Colon (tissue), 2 donors: ENCODE measurements at regions not wholly inside any gene's neighbourhood (a gene's known extent, or its start where the extent isn't known, plus 50 kb on each side); places are given as distances from the start of the nearest gene placed in this dataset.

Experiments used
- FAIRE-seq: peaks from 2 replicates; lab custom pipeline; 2012; peaks lifted over from hg19 to GRCh38; lab: Jason Lieb, UNC
- donor health status: control.
- donor health status: control.

GRCh38 chr9:129383561-129384490 is 205.8 kb upstream of the IER5L start:
- no peak for FAIRE-seq

- FAIRE-seq, result no peak
These were observed 205.0 kb upstream of the IER5L start for GRCh38 chr9:129383019-129383560.

- no peak for FAIRE-seq
These were observed 204.4 kb upstream of the IER5L start for GRCh38 chr9:129382281-129383018.

DNA sequence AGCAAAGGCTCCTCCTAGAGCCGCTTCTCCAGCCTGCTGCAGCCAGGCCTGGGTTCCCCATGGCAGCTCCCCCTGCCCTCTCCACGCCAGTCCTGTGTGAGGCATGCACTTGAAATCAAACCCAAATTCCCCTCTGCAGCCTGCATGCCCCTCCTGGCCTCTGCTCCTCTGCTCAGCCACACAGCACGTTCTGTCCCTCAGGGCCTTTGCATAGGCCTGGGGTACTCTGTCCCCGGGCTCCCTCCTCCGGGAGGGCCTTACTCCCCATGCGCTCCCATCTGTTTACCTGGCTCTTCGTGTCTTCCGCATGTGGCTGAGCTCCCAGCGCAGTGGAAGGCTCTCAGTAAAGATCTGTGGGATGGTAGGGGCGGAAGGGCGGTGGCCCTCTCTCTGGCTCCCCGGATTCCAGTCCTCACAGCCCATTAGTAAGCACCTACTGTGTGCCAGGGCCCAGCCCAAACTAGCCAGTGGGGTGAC is 203.5 kb upstream of the IER5L start:
- FAIRE-seq, result no peak

GRCh38 chr9:129380961-129381401 is 202.9 kb upstream of the IER5L start:
- no peak for FAIRE-seq

- FAIRE-seq, result no peak
These were observed 201.8 kb upstream of the IER5L start for GRCh38 chr9:129379886-129380285.

DNA sequence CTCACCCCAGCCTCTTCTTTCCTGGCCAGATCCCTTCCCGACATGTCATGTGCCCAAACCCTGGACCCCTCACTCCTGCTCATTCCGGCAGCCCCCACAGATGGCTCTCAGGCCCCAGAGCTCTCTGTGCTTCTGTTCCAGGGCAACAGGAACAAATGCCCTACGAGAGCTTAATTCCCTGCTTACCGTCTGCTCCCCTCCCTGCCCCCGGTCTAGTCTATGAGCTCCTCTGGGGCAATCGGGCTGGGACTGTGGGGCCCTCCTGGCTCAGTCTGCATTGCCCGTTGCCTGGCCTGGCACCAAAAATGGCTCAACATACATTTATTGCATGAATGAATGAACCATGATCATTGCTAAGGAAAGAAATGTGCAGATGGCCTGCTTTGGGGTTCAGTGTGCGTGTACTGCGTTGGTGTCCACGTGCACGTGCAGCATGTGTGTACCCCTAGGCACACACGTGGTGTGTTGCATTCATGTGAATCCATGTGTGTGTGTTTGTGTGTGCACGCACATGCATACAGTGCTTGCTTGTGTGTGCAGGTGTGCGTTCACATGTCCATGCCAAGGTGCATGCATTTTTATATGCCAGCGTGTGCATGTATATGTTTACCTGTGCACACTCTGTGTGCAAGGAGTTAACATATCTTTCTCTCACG is 201.2 kb upstream of the IER5L start:
- FAIRE-seq, result no peak

DNA sequence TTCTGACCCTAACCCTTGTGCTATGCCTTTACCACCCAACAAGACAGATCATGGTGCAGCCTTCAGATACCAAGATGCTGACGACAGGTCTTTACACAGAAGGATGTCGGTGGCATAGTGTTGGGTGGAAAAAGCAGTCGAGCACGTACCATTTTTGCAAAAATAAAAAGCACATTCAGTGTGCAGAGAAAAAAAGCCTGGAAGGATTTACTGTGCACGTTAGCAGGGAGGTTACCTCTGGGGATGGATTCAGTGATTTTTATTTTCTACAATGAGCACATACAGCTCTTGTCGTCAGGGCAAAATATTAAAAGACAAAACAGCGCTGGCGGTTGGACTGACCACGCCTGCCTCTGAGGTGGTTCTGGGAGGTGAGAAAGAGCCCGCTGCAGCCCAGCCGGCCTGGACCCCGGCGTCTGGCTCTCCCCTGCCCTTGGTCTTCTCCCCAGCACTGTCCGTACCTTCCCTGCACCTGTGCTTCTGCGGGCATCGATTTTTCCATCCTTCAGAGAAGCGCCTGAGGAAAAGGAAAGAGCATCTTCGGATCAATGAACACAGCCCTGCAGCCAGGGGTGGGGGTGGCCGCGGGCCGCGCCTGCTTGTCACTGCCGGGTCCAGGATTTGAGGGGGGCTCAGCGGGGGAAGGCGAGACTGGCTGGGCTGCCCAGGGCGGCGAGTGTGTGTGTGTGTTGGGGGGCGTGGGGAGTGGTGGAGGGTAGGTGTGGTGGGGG is 200.0 kb upstream of the IER5L start:
- FAIRE-seq, result no peak

- FAIRE-seq, result no peak
These were observed 199.1 kb upstream of the IER5L start for GRCh38 chr9:129377181-129377580.

DNA sequence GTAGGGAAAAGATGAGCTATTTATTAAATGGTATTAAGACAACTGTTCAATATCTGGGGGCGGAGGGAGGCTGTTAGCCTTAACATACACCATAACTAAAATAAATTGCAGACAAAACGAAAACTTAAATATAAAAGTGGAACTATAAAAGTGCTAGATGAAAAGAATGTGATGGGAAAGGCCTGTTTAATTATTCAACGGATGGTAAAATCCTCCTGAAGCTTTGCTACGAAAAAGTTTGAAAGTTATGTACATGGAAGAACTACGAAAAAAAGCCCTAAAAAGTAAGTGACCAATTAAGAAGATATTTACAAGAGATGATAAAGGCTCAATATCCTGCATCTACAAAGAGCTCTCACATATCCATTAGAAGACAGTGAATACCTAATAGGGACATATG is 197.8 kb upstream of the IER5L start:
- no peak for FAIRE-seq

GRCh38 chr9:129374651-129375050 is 196.6 kb upstream of the IER5L start:
- no peak for FAIRE-seq

DNA sequence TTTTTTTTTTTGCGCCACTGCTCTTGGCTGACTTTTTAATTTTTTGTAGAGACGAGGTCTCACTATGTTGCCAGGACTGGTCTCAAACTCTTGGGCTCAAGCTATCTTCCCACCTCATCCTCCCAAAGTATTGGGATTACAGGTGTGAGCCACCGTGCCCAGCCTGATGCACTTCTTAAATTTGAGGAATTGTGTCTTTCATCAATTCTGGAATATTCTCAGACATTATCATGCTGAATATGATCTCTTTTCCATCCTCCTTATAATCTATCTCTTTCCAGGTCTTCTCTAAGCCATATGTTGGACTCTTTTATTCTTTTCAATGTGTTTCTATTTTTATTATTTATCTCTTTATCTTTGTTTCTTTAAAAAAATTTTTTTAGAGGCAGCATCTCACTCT is 196.2 kb upstream of the IER5L start:
- no peak for FAIRE-seq

DNA sequence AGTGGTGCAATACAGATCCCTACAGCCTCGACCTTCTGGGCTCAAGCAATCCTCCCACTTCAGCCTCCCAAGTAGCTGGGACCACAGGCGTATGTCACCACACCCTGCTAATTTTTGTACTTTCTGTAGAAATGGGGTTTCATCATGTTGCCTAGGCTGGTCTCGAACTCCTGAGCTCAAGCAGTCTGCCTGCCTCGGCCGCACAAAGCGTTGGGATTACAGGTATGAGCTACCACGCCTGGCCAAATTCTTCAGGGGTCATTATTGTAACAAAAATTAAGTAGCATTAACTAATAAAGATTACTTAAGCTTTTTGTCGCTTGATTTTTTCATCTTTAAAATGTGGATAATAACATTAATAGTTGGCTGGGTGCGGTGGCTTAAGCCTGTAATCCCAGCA is 195.3 kb upstream of the IER5L start:
- no peak for FAIRE-seq

- FAIRE-seq, result no peak
These were observed 192.7 kb upstream of the IER5L start for GRCh38 chr9:129370770-129371169.

- no peak for FAIRE-seq
These were observed 190.4 kb upstream of the IER5L start for GRCh38 chr9:129368444-129368978.

DNA sequence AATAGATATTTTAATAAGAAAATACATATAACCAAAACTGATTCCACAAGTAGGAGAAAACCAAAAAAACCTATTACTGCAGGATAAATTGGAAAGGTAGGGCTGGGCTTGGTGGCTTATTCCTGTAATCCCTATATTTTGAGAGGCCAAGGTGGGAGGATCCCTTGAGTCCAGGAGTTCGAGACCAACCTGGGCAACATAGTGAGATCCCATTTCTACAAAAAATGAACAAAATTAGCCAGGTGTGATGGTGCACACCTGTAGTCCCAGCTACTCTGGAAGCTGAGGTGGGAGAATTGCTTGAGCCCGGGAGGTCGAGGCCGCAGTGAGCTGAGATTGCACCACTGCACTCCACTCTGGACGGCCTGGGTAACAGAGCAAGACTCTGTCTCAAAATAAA is 189.2 kb upstream of the IER5L start:
- no peak for FAIRE-seq

DNA sequence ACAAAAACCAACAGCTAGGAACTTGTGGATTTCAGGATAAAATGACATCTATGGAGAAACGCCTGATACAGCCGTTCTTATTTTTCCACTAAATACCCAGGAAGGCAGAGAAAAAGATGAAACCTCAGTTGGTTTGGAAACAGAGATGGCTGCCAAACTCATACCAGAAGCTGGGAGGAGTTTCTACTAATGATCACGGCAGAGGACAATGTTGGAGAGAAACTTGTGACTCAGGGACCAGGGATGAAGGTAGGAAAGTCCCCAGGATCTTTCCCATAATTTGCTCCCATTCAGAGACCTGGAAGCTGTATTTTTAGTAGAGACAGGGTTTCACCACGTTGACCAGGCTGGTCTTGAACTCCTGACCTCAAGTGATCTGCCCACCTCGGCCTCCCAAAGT is 187.1 kb upstream of the IER5L start:
- FAIRE-seq, result no peak

GRCh38 chr9:129363216-129363873 is 185.3 kb upstream of the IER5L start:
- FAIRE-seq, result no peak

DNA sequence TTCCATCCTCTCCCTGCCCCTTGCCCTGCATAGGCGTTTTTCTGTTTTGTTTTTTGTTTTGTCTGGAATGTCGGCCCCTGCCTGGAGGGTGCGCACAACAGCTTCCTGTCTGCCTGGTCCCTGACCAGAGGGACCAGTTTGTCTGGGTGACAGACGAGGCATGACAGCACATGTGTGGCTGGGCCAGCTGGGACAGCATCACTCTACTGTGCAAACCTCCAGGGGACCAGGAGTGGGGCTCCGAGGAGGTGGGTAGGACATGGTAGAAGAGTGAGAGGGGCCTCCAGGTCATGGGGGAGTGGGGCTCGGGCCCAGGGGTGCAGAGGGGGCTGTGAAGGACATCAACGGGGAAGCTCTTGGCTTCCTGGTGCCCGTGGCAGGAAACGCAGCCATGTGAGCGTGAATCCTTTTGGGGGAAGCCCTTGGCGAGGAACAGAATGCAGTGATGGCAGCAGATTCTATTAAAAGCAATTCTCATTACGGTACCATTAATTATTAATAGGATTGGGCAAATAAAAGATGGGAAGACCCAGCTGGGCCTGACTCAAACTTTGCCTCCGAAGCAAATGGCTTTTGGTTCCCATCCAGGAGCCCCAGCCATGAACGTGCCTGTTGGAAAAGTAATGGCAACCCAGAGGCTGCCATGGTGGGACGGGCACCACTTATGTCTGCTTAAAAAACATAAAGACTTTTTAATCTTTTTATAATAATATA is 184.4 kb upstream of the IER5L start:
- no peak for FAIRE-seq

DNA sequence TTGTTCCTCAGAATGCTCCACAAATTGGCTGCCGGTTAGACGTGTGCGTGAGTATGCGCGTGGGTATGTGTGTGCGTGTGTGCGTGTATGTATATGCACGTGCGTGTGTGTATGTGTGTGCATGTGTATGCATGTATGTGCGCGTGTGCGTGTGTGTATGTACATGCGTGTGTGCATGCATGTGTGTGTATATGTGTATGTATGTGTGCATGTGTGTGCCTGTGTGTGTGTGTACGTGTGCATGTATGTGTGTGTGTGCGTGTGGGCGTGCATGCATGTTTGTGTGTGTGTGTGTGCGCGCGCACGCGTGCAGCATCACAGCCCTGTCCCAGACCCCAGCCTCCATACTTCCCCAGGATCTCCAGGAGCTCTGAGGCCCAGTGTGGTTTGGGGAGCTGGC is 183.1 kb upstream of the IER5L start:
- no peak for FAIRE-seq
